HCT116 (cell line): ENCODE measurements at regions not wholly inside any gene's neighbourhood (a gene's known extent, or its start where the extent isn't known, plus 50 kb on each side); places are given as distances from the start of the nearest gene placed in this dataset.

Source experiments
- ATAC-seq: fragments of 200-7000 bp; cut with Tn5 transposase; 2 replicates; pipeline ENCODE4 v1.9.1; 2020; ENCODE audit warnings: mild to moderate bottlenecking, moderate library complexity
- BruUV-seq: library from RNA; stranded (reverse); fragments of 400-500 nt; replicated peaks from 2 replicates; lab custom pipeline; 2021; lab: Mats Ljungman, UMichigan
- CTCF ChIA-PET: fragments of 300-600 bp; sonication (Branson Sonifier 250); formaldehyde crosslinking; loops from one replicate; lab custom pipeline; 2021; ENCODE audit warnings: antibody characterized with exemption; lab: Charles Lee
- POLR2A ChIA-PET: fragments of 300-600, 350-600 bp; sonication (Branson Sonifier 250); formaldehyde crosslinking; loops from one replicate; lab custom pipeline; 2021; ENCODE audit warnings: antibody characterized with exemption; lab: Charles Lee
- RAD21 ChIA-PET, 2 experiments: fragments of 300-600 bp; sonication (Branson Sonifier 250); formaldehyde crosslinking; loops; one replicate each; lab custom pipeline; 2023; ENCODE audit warnings: low total read pairs in 2 of 2; ENCODE audit not compliant: uncharacterized antibody in 2 of 2, unreplicated experiment in 2 of 2, low non-redundant PET in 1 of 2; lab: Charles Lee
- DNase-seq: peaks from one replicate; pipeline ENCODE4 v3.0.0-alpha.2; 2010; ENCODE audit warnings: low read depth, low spot score
- H2AFZ ChIP-seq: fragments of 200-600 bp; shearing (Covaris generic), sonication (generic); 2 replicates; pipeline ENCODE4 v1.6.1; 2017; ENCODE audit warnings: low read depth, mixed run types, mixed read lengths, antibody characterized with exemption, low read length; ENCODE audit not compliant: poor library complexity, severe bottlenecking
- H3K27ac ChIP-seq: 2 replicates; pipeline ENCODE4 v1.5.1; 2012; ENCODE audit warnings: low read depth, low read length
- H3K27me3 ChIP-seq: fragments of 200-600 bp; sonication (generic); 2 replicates; pipeline ENCODE4 v1.6.1; 2016; ENCODE audit warnings: mixed run types, low read length, mixed read lengths; ENCODE audit not compliant: insufficient read depth
- H3K36me3 ChIP-seq, 2 experiments: fragments of 200-500 bp in 1 of 2; fragments of 200-600 bp in 1 of 2; sonication (Bioruptor generic) in 1 of 2; sonication (generic) in 1 of 2; 2 replicates each; pipeline versions ENCODE4 v1.5.1 to v1.6.1; 2014 to 2016; ENCODE audit warnings: low read length in 2 of 2, inconsistent platforms in 1 of 2, mixed read lengths in 1 of 2, mixed run types in 1 of 2; ENCODE audit not compliant: insufficient read depth in 2 of 2, control insufficient read depth in 1 of 2
- H3K4me1 ChIP-seq, 2 experiments: fragments of 200-600 bp in 1 of 2; sonication (generic) in 1 of 2; 2 replicates each; pipeline versions ENCODE4 v1.5.1 to v1.6.1; 2012 to 2017; ENCODE audit warnings: low read length in 2 of 2, inconsistent platforms in 1 of 2, mild to moderate bottlenecking in 1 of 2, mixed read lengths in 1 of 2, mixed run types in 1 of 2, moderate library complexity in 1 of 2; ENCODE audit not compliant: insufficient read depth in 2 of 2, control insufficient read depth in 1 of 2
- H3K4me2 ChIP-seq: fragments of 200-600 bp; sonication (generic); 2 replicates; pipeline ENCODE4 v1.6.1; 2017; ENCODE audit warnings: mixed run types, low read length, mixed read lengths
- H3K4me3 ChIP-seq, 2 experiments: fragments of 200-600 bp in 1 of 2; sonication (generic) in 1 of 2; replicated peaks in 1 of 2; 2 replicates each; pipeline ENCODE4 v1.5.1; 2011 to 2016; ENCODE audit warnings: low read length in 2 of 2, control low read depth in 1 of 2, low read depth in 1 of 2, mild to moderate bottlenecking in 1 of 2, mixed read lengths in 1 of 2, mixed run types in 1 of 2
- H3K79me2 ChIP-seq: fragments of 200-600 bp; sonication (generic); 2 replicates; pipeline ENCODE4 v1.6.1; 2017; ENCODE audit warnings: mild to moderate bottlenecking, mixed run types, low read length, moderate library complexity, mixed read lengths; ENCODE audit not compliant: insufficient read depth
- H3K9ac ChIP-seq: fragments of 200-600 bp; sonication (generic); 2 replicates; pipeline ENCODE4 v1.6.1; 2016; ENCODE audit warnings: low read length, mixed read lengths
- H3K9me2 ChIP-seq: fragments of 200-600 bp; sonication (generic), shearing (Covaris generic); 2 replicates; pipeline ENCODE4 v1.6.1; 2017; ENCODE audit warnings: mixed run types, mild to moderate bottlenecking, moderate library complexity; ENCODE audit not compliant: insufficient read depth
- H3K9me3 ChIP-seq, 2 experiments: fragments of 200-500 bp in 1 of 2; fragments of 200-600 bp in 1 of 2; sonication (Bioruptor generic) in 1 of 2; sonication (generic) in 1 of 2; 2 replicates each; pipeline ENCODE4 v1.6.1; 2014 to 2017; ENCODE audit warnings: low read length in 2 of 2, mixed read lengths in 2 of 2, inconsistent platforms in 1 of 2, low read depth in 1 of 2, mild to moderate bottlenecking in 1 of 2, mixed run types in 1 of 2, moderate library complexity in 1 of 2; ENCODE audit not compliant: control insufficient read depth in 1 of 2, insufficient read depth in 1 of 2
- H4K20me1 ChIP-seq: fragments of 200-600 bp; sonication (generic), shearing (Covaris generic); 2 replicates; pipeline ENCODE4 v1.6.1; 2017; ENCODE audit warnings: mixed run types, mild to moderate bottlenecking, moderate library complexity; ENCODE audit not compliant: insufficient read depth
- POLR2AphosphoS5 ChIP-seq: IDR thresholded peaks from 2 replicates; pipeline ENCODE4 v1.6.1; 2011; ENCODE audit warnings: mild to moderate bottlenecking, low read depth, low read length, moderate library complexity
- intact Hi-C: fragments of 100-400 bp; cut with micrococcal nuclease; formaldehyde crosslinking; loops from 2 replicates; pipeline ENCODE4 v1.10.0; 2022

DNA sequence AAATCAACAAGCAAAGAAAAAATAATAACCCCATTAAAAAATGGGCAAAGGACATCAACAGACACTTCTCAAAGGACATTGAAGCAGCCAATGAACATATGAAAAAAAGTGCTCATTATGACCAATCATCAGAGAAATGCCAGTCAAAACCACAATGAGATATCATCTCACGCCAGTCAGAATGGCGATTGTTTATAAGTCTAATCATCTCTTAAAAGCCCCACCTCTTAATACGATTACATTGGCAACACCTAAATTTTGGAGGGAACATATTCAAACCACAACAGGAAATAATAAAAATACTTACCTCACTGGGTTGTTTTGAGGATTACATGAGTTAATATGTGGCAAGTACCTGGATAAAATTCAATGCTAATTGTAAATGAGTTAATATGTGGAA is 57.1 kb upstream of the PLPPR4 start:
- no peak for TF ChIP-seq POLR2AphosphoS5
- Histone ChIP-seq H3K9ac (no peak overlapping the region), H3K4me1 (no peaks in the 10 kb centered on the region), H3K27ac (no peak overlapping the region), H3K79me2 (no peaks in the 10 kb centered on the region), H3K9me3 (no peaks in the 10 kb centered on the region), H4K20me1 (no peaks in the 10 kb centered on the region), H3K4me2 (no peak overlapping the region), H3K4me3 (no peak overlapping the region), H3K27me3 (no peaks in the 10 kb centered on the region), H2AFZ (no peak overlapping the region), H3K36me3 (no peaks in the 10 kb centered on the region), H3K9me2 (no peaks in the 10 kb centered on the region)
- BruUV-seq = no TSS peak
- DNase-seq (no peak), ATAC-seq (no peak)
- CTCF ChIA-PET = no interaction called here
- intact Hi-C loops = no loop called here
- POLR2A ChIA-PET = no interaction called here
- RAD21 ChIA-PET = no interaction called here
